ENCODE measurements at regions not wholly inside any gene's neighbourhood (a gene's known extent, or its start where the extent isn't known, plus 50 kb on each side); places are given as distances from the start of the nearest gene placed in this dataset.

GRCh38 chr2:215489288-215489848 is 53.5 kb upstream of the FN1 start (continued):
- TF ChIP-seq ARID4B (CRISPR knock-in tag; IDR thresholded peaks at IDR 0.05): no peak
- no peak for TF ChIP-seq ZNF778 (CRISPR knock-in tag; IDR thresholded peaks at IDR 0.05)
- TF ChIP-seq GTF3C2 (IDR thresholded peaks at IDR 0.05; ENCODE audit: borderline replicate concordance, extremely low read depth, insufficient read length): no peak
- TF ChIP-seq TSC22D4 (tag; IDR thresholded peaks at IDR 0.05): no peak
- no peak for TF ChIP-seq HIVEP1 (CRISPR knock-in tag; IDR thresholded peaks at IDR 0.05)
- TF ChIP-seq FOXP4 (CRISPR knock-in tag; IDR thresholded peaks at IDR 0.05; ENCODE audit: borderline replicate concordance): no peak
